IPS-NIHi7 (cell line): ENCODE measurements at regions not wholly inside any gene's neighbourhood (a gene's known extent, or its start where the extent isn't known, plus 50 kb on each side); places are given as distances from the start of the nearest gene placed in this dataset.

Experiments
- DNase-seq: peaks from one replicate; pipeline ENCODE4 v3.0.0; 2012; ENCODE audit warnings: mixed read lengths; ENCODE audit errors: extremely low spot score

GRCh38 chr2:181188605-181189004, 208.2 kb downstream of the UBE2E3 start:
- DNase-seq = no peak

- no peak for DNase-seq
These were observed 209.5 kb downstream of the UBE2E3 start for GRCh38 chr2:181189951-181190350.

GRCh38 chr2:181190711-181191110, 210.3 kb downstream of the UBE2E3 start:
- no peak for DNase-seq

GRCh38 chr2:181193550-181193949, 213.1 kb downstream of the UBE2E3 start:
- no peak for DNase-seq

- no peak for DNase-seq
These were observed 216.0 kb downstream of the UBE2E3 start for GRCh38 chr2:181196401-181196800.

- no peak for DNase-seq
These were observed 216.8 kb downstream of the UBE2E3 start for GRCh38 chr2:181197140-181197760.

- DNase-seq = no peak
These were observed 217.9 kb downstream of the UBE2E3 start for GRCh38 chr2:181198183-181198864.

GRCh38 chr2:181203412-181203811, 223.0 kb downstream of the UBE2E3 start:
- DNase-seq = peak; percentile 13

- no peak for DNase-seq
These were observed 223.5 kb downstream of the UBE2E3 start for GRCh38 chr2:181203916-181204315.

GRCh38 chr2:181218401-181218821, 238.0 kb downstream of the UBE2E3 start:
- no peak for DNase-seq

- DNase-seq = no peak
These were observed 234.0 kb upstream of the ITGA4 start for GRCh38 chr2:181223234-181223633.

GRCh38 chr2:181224866-181225265, 232.3 kb upstream of the ITGA4 start:
- DNase-seq = no peak

GRCh38 chr2:181228661-181229060, 228.5 kb upstream of the ITGA4 start:
- DNase-seq = no peak

- DNase-seq = peak; percentile 16
These were observed 226.0 kb upstream of the ITGA4 start for GRCh38 chr2:181231151-181231550.

- DNase-seq = no peak
These were observed 225.1 kb upstream of the ITGA4 start for GRCh38 chr2:181231886-181232621.

- DNase-seq = no peak
These were observed 222.7 kb upstream of the ITGA4 start for GRCh38 chr2:181234487-181234891.

- DNase-seq = no peak
These were observed 222.2 kb upstream of the ITGA4 start for GRCh38 chr2:181235011-181235410.

GRCh38 chr2:181235683-181236459, 221.3 kb upstream of the ITGA4 start:
- no peak for DNase-seq

- DNase-seq = peak; percentile 13
These were observed 217.9 kb upstream of the ITGA4 start for GRCh38 chr2:181239201-181239799.

- DNase-seq = no peak
These were observed 216.3 kb upstream of the ITGA4 start for GRCh38 chr2:181240844-181241243.

GRCh38 chr2:181241366-181241765, 215.8 kb upstream of the ITGA4 start:
- DNase-seq = no peak

GRCh38 chr2:181241797-181242196, 215.4 kb upstream of the ITGA4 start:
- DNase-seq = no peak
